Neuronal stem cell (in vitro differentiated cells): ENCODE measurements at regions not wholly inside any gene's neighbourhood (a gene's known extent, or its start where the extent isn't known, plus 50 kb on each side); places are given as distances from the start of the nearest gene placed in this dataset.

ENCODE experiments used
- DNase-seq: peaks from one replicate; pipeline ENCODE4 v3.0.0-alpha.2; 2013; ENCODE audit warnings: low spot score
- H2AFZ ChIP-seq: one replicate; pipeline ENCODE4 v1.6.1; 2013; ENCODE audit warnings: mild to moderate bottlenecking, low read length, inconsistent platforms
- H2AK5ac ChIP-seq: 2 replicates; pipeline ENCODE4 v1.6.1; 2013; ENCODE audit warnings: low read depth, mild to moderate bottlenecking, inconsistent platforms, low read length, moderate library complexity, mixed read lengths
- H2BK120ac ChIP-seq: 2 replicates; pipeline ENCODE4 v1.6.1; 2013; ENCODE audit warnings: low read depth, mild to moderate bottlenecking, inconsistent platforms, low read length, moderate library complexity, mixed read lengths
- H2BK12ac ChIP-seq: one replicate; pipeline ENCODE4 v1.6.1; 2013; ENCODE audit warnings: low read length, inconsistent platforms
- H2BK15ac ChIP-seq: 2 replicates; pipeline ENCODE4 v1.6.1; 2013; ENCODE audit warnings: mild to moderate bottlenecking, low read length, inconsistent platforms, mixed read lengths
- H2BK5ac ChIP-seq: one replicate; pipeline ENCODE4 v1.6.1; 2013; ENCODE audit warnings: inconsistent platforms, mild to moderate bottlenecking, low read length, moderate library complexity
- H3K14ac ChIP-seq: one replicate; pipeline ENCODE4 v1.6.1; 2013; ENCODE audit warnings: low read length, inconsistent platforms
- H3K18ac ChIP-seq: 2 replicates; pipeline ENCODE4 v1.6.1; 2013; ENCODE audit warnings: low read length, inconsistent platforms
- H3K23ac ChIP-seq: 2 replicates; pipeline ENCODE4 v1.6.1; 2013; ENCODE audit warnings: low read depth, mild to moderate bottlenecking, mixed read lengths, low read length, inconsistent platforms; ENCODE audit not compliant: poor library complexity
- H3K27ac ChIP-seq: replicated peaks from 3 replicates; pipeline ENCODE4 v1.5.1; 2013; ENCODE audit warnings: low read length, inconsistent platforms
- H3K27me3 ChIP-seq, 3 experiments: 2 replicates each; pipeline ENCODE4 v1.6.1; 2013; ENCODE audit warnings: low read length in 3 of 3, mild to moderate bottlenecking in 2 of 3, inconsistent platforms in 1 of 3, low read depth in 1 of 3, mixed read lengths in 1 of 3, moderate library complexity in 1 of 3; ENCODE audit not compliant: control insufficient read depth in 3 of 3, insufficient read depth in 3 of 3
- H3K36me3 ChIP-seq, 2 donors: replicated peaks in 1 of 2; 2 replicates each; pipeline ENCODE4 v1.6.1; 2013; ENCODE audit warnings: low read length in 2 of 2; ENCODE audit not compliant: control insufficient read depth in 2 of 2, insufficient read depth in 2 of 2
- H3K4ac ChIP-seq: 2 replicates; pipeline ENCODE4 v1.6.1; 2013; ENCODE audit warnings: inconsistent platforms, mild to moderate bottlenecking, low read length, moderate library complexity
- H3K4me1 ChIP-seq, 2 donors: 1 replicate in 1 of 2; 2 replicates in 1 of 2; pipeline ENCODE4 v1.6.1; 2013; ENCODE audit warnings: low read length in 2 of 2, low read depth in 1 of 2; ENCODE audit not compliant: control insufficient read depth in 2 of 2, insufficient read depth in 1 of 2
- H3K4me2 ChIP-seq: one replicate; pipeline ENCODE4 v1.6.1; 2013; ENCODE audit warnings: mild to moderate bottlenecking, low read length, inconsistent platforms; ENCODE audit not compliant: insufficient read depth, poor library complexity, severe bottlenecking
- H3K4me3 ChIP-seq, 2 donors: 2 replicates each; pipeline ENCODE4 v1.5.1; 2013; ENCODE audit warnings: low read length in 2 of 2, mild to moderate bottlenecking in 2 of 2, inconsistent platforms in 1 of 2, moderate library complexity in 1 of 2
- H3K79me1 ChIP-seq: one replicate; pipeline ENCODE4 v1.6.1; 2013; ENCODE audit warnings: low read depth, mild to moderate bottlenecking, inconsistent platforms, low read length, moderate library complexity
- H3K9ac ChIP-seq: one replicate; pipeline ENCODE4 v1.6.1; 2013; ENCODE audit warnings: mild to moderate bottlenecking, low read depth, low read length, inconsistent platforms; ENCODE audit not compliant: poor library complexity
- H3K9me3 ChIP-seq, 2 donors: replicated peaks in 1 of 2; 2 replicates each; pipeline versions ENCODE3 to v1.6.1; 2013; ENCODE audit warnings: low read length in 2 of 2, mild to moderate bottlenecking in 2 of 2, inconsistent platforms in 1 of 2, low read depth in 1 of 2, mixed read lengths in 1 of 2, moderate library complexity in 1 of 2; ENCODE audit not compliant: control insufficient read depth in 2 of 2, insufficient read depth in 1 of 2
- H4K8ac ChIP-seq: one replicate; pipeline ENCODE4 v1.6.1; 2013; ENCODE audit warnings: low read depth, mild to moderate bottlenecking, inconsistent platforms, low read length, moderate library complexity
- H4K91ac ChIP-seq: one replicate; pipeline ENCODE4 v1.6.1; 2013; ENCODE audit warnings: low read length, low read depth, mild to moderate bottlenecking, inconsistent platforms; ENCODE audit not compliant: poor library complexity
- WGBS, 2 donors: extraction: QIAGEN DNeasy Blood & Tissue Kit; methylation state at CpG; one replicate each; pipeline ENCODE4 v1.1.7; 2013; ENCODE audit warnings: missing lambda C conversion rate in 2 of 2, mixed read lengths in 1 of 2; ENCODE audit not compliant: insufficient read length in 2 of 2, insufficient replicate concordance in 1 of 2; ENCODE audit errors: extremely low coverage in 2 of 2; 5-methylcytosine and 5-hydroxymethylcytosine counted together

GRCh38 chr6:142002825-142003405 is 129.8 kb upstream of the GJE1 start:
- no peak overlapping the region for H2BK12ac ChIP-seq
- no peak overlapping the region for H3K27ac ChIP-seq
- H2BK15ac ChIP-seq, result no peak overlapping the region
- H2BK120ac ChIP-seq, result no peak overlapping the region
- no peak overlapping the region for H4K8ac ChIP-seq
- DNase-seq, result no peak
- H3K79me1 ChIP-seq, result no peaks in the 10 kb centered on the region
- no peak overlapping the region for H3K9ac ChIP-seq
- H2BK5ac ChIP-seq, result no peak overlapping the region
- H3K23ac ChIP-seq, result no peak overlapping the region
- no CpG with 5 or more reads among the region's 9 CpGs for WGBS, 2 donors
- H3K27me3 ChIP-seq, result no peaks in the 10 kb centered on the region
- H3K4ac ChIP-seq, result no peak overlapping the region
- H3K36me3 ChIP-seq, result no peaks in the 10 kb centered on the region
- no peak overlapping the region for H3K18ac ChIP-seq
- H3K14ac ChIP-seq, result no peak overlapping the region
- no peaks in the 10 kb centered on the region for H3K4me1 ChIP-seq
- no peak overlapping the region for H3K4me3 ChIP-seq
- no peaks in the 10 kb centered on the region for H3K9me3 ChIP-seq
- no peak overlapping the region for H2AFZ ChIP-seq
- H2AK5ac ChIP-seq, result no peak overlapping the region
- H3K4me2 ChIP-seq, result no peak overlapping the region
- no peak overlapping the region for H4K91ac ChIP-seq

- no peak overlapping the region for H4K91ac ChIP-seq
- no peaks in the 10 kb centered on the region for H3K36me3 ChIP-seq
- H4K8ac ChIP-seq, result no peak overlapping the region
- no peak for DNase-seq
- no peaks in the 10 kb centered on the region for H3K27me3 ChIP-seq
- H3K4ac ChIP-seq, result no peak overlapping the region
- H3K14ac ChIP-seq, result no peak overlapping the region
- H3K4me3 ChIP-seq, result no peak overlapping the region
- no peak overlapping the region for H2BK120ac ChIP-seq
- H3K23ac ChIP-seq, result no peak overlapping the region
- H2BK15ac ChIP-seq, result no peak overlapping the region
- no peak overlapping the region for H2BK12ac ChIP-seq
- H3K9ac ChIP-seq, result no peak overlapping the region
- no peak overlapping the region for H2AFZ ChIP-seq
- no peak overlapping the region for H3K27ac ChIP-seq
- H2AK5ac ChIP-seq, result no peak overlapping the region
- no peaks in the 10 kb centered on the region for H3K79me1 ChIP-seq
- no peaks in the 10 kb centered on the region for H3K9me3 ChIP-seq
- no peak overlapping the region for H3K18ac ChIP-seq
- H3K4me1 ChIP-seq, result no peaks in the 10 kb centered on the region
- no peak overlapping the region for H2BK5ac ChIP-seq
- no peak overlapping the region for H3K4me2 ChIP-seq
Observed at GRCh38 chr6:141996823-141997222, 135.9 kb upstream of the GJE1 start.

DNA sequence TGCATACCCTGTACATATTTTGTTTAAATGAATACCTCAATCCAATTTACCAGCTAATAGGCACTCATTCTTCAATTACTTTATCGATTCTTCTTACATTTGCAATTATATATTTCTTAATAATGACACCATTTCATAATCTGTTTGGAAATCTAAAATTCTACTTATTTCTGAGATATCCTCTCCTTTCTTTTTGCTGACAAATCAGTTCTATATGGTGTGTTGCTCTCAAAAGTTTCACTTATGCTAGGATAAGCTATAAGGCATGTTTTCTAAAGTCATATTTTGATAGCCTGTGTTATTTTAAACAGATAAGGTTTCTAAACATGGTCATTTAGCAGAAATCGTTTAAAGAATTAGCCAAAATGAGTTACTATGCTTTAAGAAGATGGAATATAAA is 140.6 kb upstream of the GJE1 start:
- Histone ChIP-seq H2BK120ac (no peak overlapping the region), H3K27ac (no peak overlapping the region), H2AFZ (no peak overlapping the region), H4K8ac (no peak overlapping the region), H3K4me2 (no peak overlapping the region), H2BK12ac (no peak overlapping the region), H3K14ac (no peak overlapping the region), H3K79me1 (no peaks in the 10 kb centered on the region), H3K27me3 (no peaks in the 10 kb centered on the region), H2BK5ac (no peak overlapping the region), H3K9ac (no peak overlapping the region), H3K23ac (no peak overlapping the region), H3K4me1 (no peaks in the 10 kb centered on the region), H3K4me3 (no peak overlapping the region), H4K91ac (no peak overlapping the region), H3K4ac (no peak overlapping the region), H2BK15ac (no peak overlapping the region), H2AK5ac (no peak overlapping the region), H3K36me3 (no peaks in the 10 kb centered on the region), H3K9me3 (no peaks in the 10 kb centered on the region), H3K18ac (no peak overlapping the region)
- DNase-seq, result no peak
- WGBS, 2 donors, result 100% methylated on average over 1 of the region's 2 CpGs; no CpG with 5 or more reads in 1 of the 2 donors

- Histone ChIP-seq H3K4me2 (no peak overlapping the region), H3K9me3 (no peaks in the 10 kb centered on the region), H2AFZ (no peak overlapping the region), H3K9ac (no peak overlapping the region), H2AK5ac (no peak overlapping the region), H3K79me1 (no peaks in the 10 kb centered on the region), H3K27me3 (no peaks in the 10 kb centered on the region), H3K36me3 (no peaks in the 10 kb centered on the region), H3K4me1 (peaks cover 0 to 2% of the 10 kb centered on the region in 2 donors), H3K18ac (no peak overlapping the region), H4K8ac (no peak overlapping the region), H3K4me3 (no peak overlapping the region), H3K14ac (no peak overlapping the region), H2BK5ac (no peak overlapping the region), H2BK120ac (no peak overlapping the region), H2BK15ac (no peak overlapping the region), H3K23ac (no peak overlapping the region), H3K4ac (no peak overlapping the region), H4K91ac (no peak overlapping the region), H3K27ac (no peak overlapping the region), H2BK12ac (no peak overlapping the region)
- DNase-seq, result no peak
- WGBS, 2 donors, result no CpG with 5 or more reads among the region's 1 CpG
Observed at GRCh38 chr6:141990840-141991239, 141.9 kb upstream of the GJE1 start.
